SK-N-SH treated with all-trans-retinoic acid at 6 μM for 48 hours (cell line): ENCODE measurements at regions not wholly inside any gene's neighbourhood (a gene's known extent, or its start where the extent isn't known, plus 50 kb on each side); places are given as distances from the start of the nearest gene placed in this dataset.

Experiments used
- ATAC-seq: fragments of 200-7000 bp; cut with Tn5 transposase; 3 replicates; pipeline ENCODE4 v1.9.1; 2020; ENCODE audit warnings: mild to moderate bottlenecking, moderate library complexity
- ARNTL ChIP-seq: fragments of 450-650 bp; formaldehyde crosslinking; IDR thresholded peaks from 2 replicates; pipeline ENCODE4 v1.5.0; 2020; ENCODE audit warnings: low read depth, mild to moderate bottlenecking, moderate library complexity, borderline replicate concordance
- BACH2 ChIP-seq: fragments of 250-450 bp; sonication (Bioruptor Pico); IDR thresholded peaks from 2 replicates; pipeline ENCODE4 v1.9.0; 2021; ENCODE audit warnings: mild to moderate bottlenecking, borderline replicate concordance
- CREB5 ChIP-seq: fragments of 250-450 bp; sonication (Bioruptor Pico); IDR thresholded peaks from 2 replicates; pipeline ENCODE4 v1.5.1; 2020; ENCODE audit warnings: low read depth, mild to moderate bottlenecking, moderate library complexity
- CSDC2 ChIP-seq: fragments of 250-450 bp; sonication (Bioruptor Pico); IDR thresholded peaks from 2 replicates; pipeline ENCODE4 v1.5.0; 2020; ENCODE audit warnings: mild to moderate bottlenecking, moderate library complexity
- CSRNP3 ChIP-seq: fragments of 250-450 bp; sonication (Bioruptor Pico); IDR thresholded peaks from 2 replicates; pipeline ENCODE4 v1.5.1; 2021; ENCODE audit warnings: mild to moderate bottlenecking, moderate library complexity
- ESRRG ChIP-seq: fragments of 250-450 bp; sonication (Bioruptor Pico); IDR thresholded peaks from 2 replicates; pipeline ENCODE4 v1.6.1; 2021; ENCODE audit warnings: mild to moderate bottlenecking
- GLIS3 ChIP-seq: fragments of 250-450 bp; sonication (Bioruptor Pico); IDR thresholded peaks from 2 replicates; pipeline ENCODE4 v1.5.0; 2020; ENCODE audit warnings: mild to moderate bottlenecking, moderate library complexity
- ISL1 ChIP-seq: fragments of 250-450 bp; sonication (Bioruptor Pico); IDR thresholded peaks from 2 replicates; pipeline ENCODE4 v2.1.2; 2022; ENCODE audit warnings: mild to moderate bottlenecking, moderate library complexity
- PATZ1 ChIP-seq: fragments of 250-450 bp; sonication (Bioruptor Pico); IDR thresholded peaks from 2 replicates; pipeline ENCODE4 v1.8.0; 2020; ENCODE audit warnings: mild to moderate bottlenecking, moderate library complexity, borderline replicate concordance
- PPARA ChIP-seq: fragments of 250-450 bp; sonication (Bioruptor Pico); IDR thresholded peaks from 2 replicates; pipeline ENCODE4 v1.5.0; 2020; ENCODE audit warnings: mild to moderate bottlenecking, borderline replicate concordance
- RARB ChIP-seq: fragments of 250-450 bp; sonication (Bioruptor Pico); IDR thresholded peaks from 2 replicates; pipeline ENCODE4 v1.8.0; 2021; ENCODE audit warnings: mild to moderate bottlenecking, moderate library complexity
- SNAI2 ChIP-seq: fragments of 250-450 bp; sonication (Bioruptor Pico); IDR thresholded peaks from 2 replicates; pipeline ENCODE4 v1.5.0; 2020; ENCODE audit warnings: mild to moderate bottlenecking, moderate library complexity
- TCF4 ChIP-seq: fragments of 250-450 bp; sonication (Bioruptor Pico); IDR thresholded peaks from 2 replicates; pipeline ENCODE4 v1.8.0; 2021; ENCODE audit warnings: mild to moderate bottlenecking, moderate library complexity, borderline replicate concordance
- TOX ChIP-seq: fragments of 250-450 bp; sonication (Bioruptor Pico); IDR thresholded peaks from 2 replicates; pipeline ENCODE4 v1.8.0; 2021; ENCODE audit warnings: mild to moderate bottlenecking, moderate library complexity, borderline replicate concordance
- TSHZ2 ChIP-seq: fragments of 250-450 bp; sonication (Bioruptor Pico); IDR thresholded peaks from 2 replicates; pipeline ENCODE4 v1.5.0; 2020; ENCODE audit warnings: mild to moderate bottlenecking, moderate library complexity
- ZC3H10 ChIP-seq: fragments of 250-450 bp; sonication (Bioruptor Pico); IDR thresholded peaks from 2 replicates; pipeline ENCODE4 v1.5.1; 2021; ENCODE audit warnings: mild to moderate bottlenecking, moderate library complexity
- ZFP3 ChIP-seq: fragments of 250-450 bp; sonication (Bioruptor Pico); IDR thresholded peaks from 2 replicates; pipeline ENCODE4 v1.5.0; 2020; ENCODE audit warnings: mild to moderate bottlenecking, moderate library complexity
- ZFP30 ChIP-seq: fragments of 450-650 bp; formaldehyde crosslinking; IDR thresholded peaks from 2 replicates; pipeline ENCODE4 v1.5.0; 2022; ENCODE audit warnings: mild to moderate bottlenecking, moderate library complexity
- ZNF565 ChIP-seq: fragments of 450-650 bp; formaldehyde crosslinking; conservative IDR thresholded peaks from 2 replicates; pipeline ENCODE4 v1.5.0; 2020; ENCODE audit warnings: low read depth, mild to moderate bottlenecking, moderate library complexity
- ZNF70 ChIP-seq: fragments of 450-650 bp; formaldehyde crosslinking; IDR thresholded peaks from 2 replicates; pipeline ENCODE4 v1.5.0; 2020; ENCODE audit warnings: mild to moderate bottlenecking, moderate library complexity
- ZNF8 ChIP-seq: fragments of 450-650 bp; formaldehyde crosslinking; IDR thresholded peaks from 2 replicates; pipeline ENCODE4 v1.5.0; 2020; ENCODE audit warnings: mild to moderate bottlenecking, moderate library complexity

- TF ChIP-seq ISL1 (CRISPR knock-in tag) (no peak), SNAI2 (no peak), TSHZ2 (CRISPR knock-in tag) (no peak)
- ATAC-seq: no peak
Observed at GRCh38 chr4:36692586-36692985, 411.2 kb downstream of the DTHD1 start.

- no peak for TF ChIP-seq CREB5 (CRISPR knock-in tag)
- no peak for TF ChIP-seq PPARA (CRISPR knock-in tag)
- no peak for TF ChIP-seq RARB (CRISPR knock-in tag)
- ATAC-seq: no peak
Observed at GRCh38 chr4:36702245-36702644, 420.8 kb downstream of the DTHD1 start.

GRCh38 chr4:36704289-36704688, 422.9 kb downstream of the DTHD1 start:
- ATAC-seq: no peak
- TF ChIP-seq ISL1 (CRISPR knock-in tag): no peak
- no peak for TF ChIP-seq ZFP30
- no peak for TF ChIP-seq ZNF8 (CRISPR knock-in tag)
- TF ChIP-seq ZFP3 (CRISPR knock-in tag): no peak
- no peak for TF ChIP-seq SNAI2

GRCh38 chr4:36709991-36710390, 428.6 kb downstream of the DTHD1 start:
- TF ChIP-seq ARNTL (CRISPR knock-in tag) (no peak), ZFP30 (no peak), RARB (CRISPR knock-in tag) (no peak), TOX (CRISPR knock-in tag) (no peak)
- ATAC-seq: no peak

GRCh38 chr4:36712013-36712412, 430.6 kb downstream of the DTHD1 start:
- TF ChIP-seq ZNF70 (CRISPR knock-in tag): no peak
- no peak for TF ChIP-seq ZC3H10 (CRISPR knock-in tag)
- no peak for TF ChIP-seq CREB5 (CRISPR knock-in tag)
- TF ChIP-seq TCF4: no peak
- no peak for TF ChIP-seq BACH2 (CRISPR knock-in tag)
- no peak for TF ChIP-seq SNAI2
- TF ChIP-seq CSDC2 (CRISPR knock-in tag): no peak
- TF ChIP-seq ZFP30: no peak
- no peak for TF ChIP-seq PPARA (CRISPR knock-in tag)
- TF ChIP-seq ISL1 (CRISPR knock-in tag): no peak
- TF ChIP-seq CSRNP3: no peak
- no peak for TF ChIP-seq RARB (CRISPR knock-in tag)
- TF ChIP-seq PATZ1 (CRISPR knock-in tag): no peak
- TF ChIP-seq ZNF565 (CRISPR knock-in tag): no peak
- no peak for TF ChIP-seq ESRRG (CRISPR knock-in tag)
- no peak for TF ChIP-seq TSHZ2 (CRISPR knock-in tag)
- no peak for TF ChIP-seq ZFP3 (CRISPR knock-in tag)
- TF ChIP-seq GLIS3 (CRISPR knock-in tag): no peak
- no peak for ATAC-seq
